CMK (cell line): ENCODE measurements at regions not wholly inside any gene's neighbourhood (a gene's known extent, or its start where the extent isn't known, plus 50 kb on each side); places are given as distances from the start of the nearest gene placed in this dataset.

Experiments
- DNase-seq: peaks from one replicate; pipeline ENCODE4 v3.0.0-alpha.2; 2010; ENCODE audit warnings: low read depth

DNA sequence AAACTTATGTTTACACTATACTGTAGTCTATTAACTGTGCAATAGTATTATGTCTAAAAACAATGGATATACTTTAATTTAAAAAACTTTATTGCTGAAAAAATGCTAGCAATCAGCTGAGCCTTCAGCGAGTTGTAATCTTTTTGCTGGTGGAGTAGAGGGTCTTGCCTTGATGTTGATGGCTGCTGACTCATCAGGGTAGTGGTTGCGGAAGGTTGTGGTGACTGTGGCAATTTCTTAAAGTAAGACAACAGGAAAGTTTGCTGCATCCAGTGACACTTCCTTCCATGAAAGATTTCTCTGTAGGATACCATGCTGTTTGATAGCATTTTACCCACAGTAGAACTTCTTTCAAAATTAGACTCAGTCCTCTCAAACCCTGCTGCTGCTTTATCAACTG is 234.7 kb upstream of the CSF3R start:
- no peak for DNase-seq

DNA sequence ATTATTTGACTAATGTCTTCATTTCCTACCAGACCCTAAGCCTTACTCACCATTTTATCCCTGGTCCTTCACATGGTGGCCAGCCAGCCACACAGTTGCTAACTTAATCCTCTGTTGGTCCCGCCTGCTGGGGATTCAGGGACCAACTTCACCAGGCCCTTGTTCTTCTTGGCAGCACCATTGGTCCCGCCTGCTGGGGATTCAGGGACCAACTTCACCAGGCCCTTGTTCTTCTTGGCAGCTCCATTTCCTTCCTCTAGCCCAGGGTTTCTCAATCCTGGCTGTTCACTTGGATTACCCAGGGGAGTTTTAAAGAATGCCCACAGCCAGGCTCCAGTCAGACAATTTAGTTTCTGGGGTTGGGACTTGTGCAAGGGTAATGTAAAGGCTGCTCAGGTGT is 233.1 kb upstream of the CSF3R start:
- DNase-seq: no peak

DNA sequence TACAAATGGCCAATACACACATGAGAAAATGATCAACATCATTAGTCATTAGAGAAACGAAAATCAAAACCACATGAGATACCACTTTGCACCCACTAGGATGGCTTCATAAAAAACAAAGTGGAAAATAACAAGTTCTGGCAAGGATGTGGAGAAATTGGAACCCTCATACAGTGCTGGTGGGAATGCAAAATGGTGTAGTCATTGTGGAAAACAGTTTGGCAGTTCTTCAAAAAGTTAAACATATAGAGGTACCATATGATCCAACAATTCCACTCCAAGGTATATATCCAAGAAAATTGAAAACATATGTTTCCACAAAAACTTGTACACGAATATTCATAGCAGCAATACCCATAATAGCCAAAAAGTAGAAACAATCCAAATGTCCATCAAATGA is 231.6 kb upstream of the CSF3R start:
- DNase-seq: no peak

DNA sequence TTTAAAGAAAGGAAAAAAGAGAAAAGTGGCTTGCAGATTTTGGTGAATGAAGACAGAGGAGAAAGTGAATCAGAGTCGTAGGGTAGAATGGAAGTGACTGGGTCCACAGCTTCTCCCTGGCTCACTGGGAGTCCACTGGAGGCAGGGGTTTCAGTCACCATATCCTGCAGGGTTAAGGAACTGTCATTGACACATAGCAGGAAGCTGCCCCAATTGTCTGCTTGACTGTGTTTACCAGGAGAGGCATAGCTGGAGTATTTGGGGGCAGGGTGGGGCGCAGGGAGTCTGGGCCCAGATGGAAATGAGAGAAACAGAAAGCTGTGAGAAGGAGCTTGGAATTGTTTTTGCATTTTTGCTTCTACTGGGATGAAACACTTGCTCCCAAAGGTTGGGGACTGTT is 228.8 kb upstream of the CSF3R start:
- no peak for DNase-seq

DNA sequence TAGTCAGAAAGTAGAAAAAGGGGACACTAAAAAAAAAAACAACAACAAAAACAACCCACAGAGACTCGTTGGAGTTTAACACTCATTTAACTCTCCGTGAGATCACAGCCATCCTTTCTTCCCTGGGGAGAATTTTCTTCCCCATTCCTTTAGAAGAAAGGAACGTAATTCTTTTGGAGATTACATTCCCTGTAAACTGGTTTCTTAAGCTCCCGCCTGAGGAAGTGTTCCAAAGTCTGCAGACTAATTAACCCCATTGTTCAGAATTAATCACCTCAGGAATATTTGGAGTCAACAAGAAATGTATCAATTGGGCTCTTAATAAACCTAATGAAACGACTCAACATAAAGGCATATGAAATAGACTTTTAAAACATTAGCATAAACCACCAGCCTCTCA is 228.2 kb upstream of the CSF3R start:
- DNase-seq: no peak

DNA sequence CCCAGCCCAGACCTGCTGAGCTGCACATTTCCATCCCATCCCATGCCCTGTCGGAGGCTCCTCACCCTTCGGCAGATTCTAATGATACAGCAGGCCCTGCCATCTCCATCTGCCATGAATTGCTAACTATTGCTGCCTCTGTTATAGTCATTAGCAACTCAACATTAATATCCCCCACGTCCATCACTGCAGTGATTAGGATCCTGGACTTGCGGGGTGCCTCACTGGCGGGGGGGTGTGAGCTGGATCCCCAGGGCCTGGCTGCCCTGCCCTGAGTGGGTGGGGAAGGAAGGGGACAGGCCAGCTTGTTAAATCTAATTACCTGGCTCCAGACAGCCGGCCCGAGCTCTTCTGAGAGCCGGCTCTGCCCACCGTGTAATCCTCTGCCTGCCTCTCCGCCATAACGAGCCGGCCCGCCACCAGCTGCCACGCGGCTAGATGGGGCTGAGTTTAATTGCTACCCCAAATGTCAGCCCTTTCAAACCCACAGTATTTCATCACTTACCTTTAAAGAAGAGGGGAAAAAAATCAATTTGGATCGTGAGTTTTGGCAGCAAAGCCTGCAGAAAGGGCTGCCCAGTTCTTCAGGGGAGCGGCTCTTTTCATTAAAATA is 227.3 kb upstream of the CSF3R start:
- no peak for DNase-seq

DNA sequence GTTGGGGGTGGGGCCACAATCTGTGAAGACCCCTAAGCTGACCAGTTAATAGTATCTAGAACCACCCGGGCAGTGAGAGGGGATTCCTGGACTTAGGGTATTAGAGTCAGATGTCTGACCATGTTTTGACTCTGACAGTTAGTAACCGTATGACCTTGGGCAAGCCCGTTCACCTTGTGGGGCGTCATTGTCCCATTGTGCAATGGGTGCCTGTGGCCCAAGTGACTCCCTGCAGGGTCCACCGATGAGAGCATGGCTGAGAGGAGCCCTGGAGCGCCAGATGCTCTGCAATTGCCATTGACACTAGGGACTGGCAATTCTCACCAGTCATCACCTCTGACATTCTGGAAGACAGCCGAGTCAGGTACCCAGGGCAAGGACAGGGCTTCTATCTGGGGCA is 225.9 kb upstream of the CSF3R start:
- DNase-seq: no peak

DNA sequence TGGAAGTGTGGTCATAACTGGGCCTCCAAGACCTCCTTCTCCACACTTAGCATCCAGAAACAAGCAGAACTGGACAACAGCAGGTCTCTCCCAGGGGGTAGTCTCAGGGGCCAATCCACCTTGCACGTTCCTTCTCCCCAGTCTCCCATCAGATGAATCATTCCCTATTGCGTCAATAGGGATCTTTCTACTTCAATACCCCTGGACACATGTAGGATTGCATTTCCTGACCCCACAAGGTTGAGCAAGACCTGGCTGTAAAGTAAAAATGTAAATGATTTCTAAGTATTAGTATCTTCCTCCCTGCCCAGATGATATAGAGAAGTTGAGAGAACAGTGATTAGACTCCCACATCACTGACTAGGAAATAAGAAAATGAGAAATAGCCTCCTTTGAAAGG is 224.5 kb upstream of the CSF3R start:
- DNase-seq: no peak

DNA sequence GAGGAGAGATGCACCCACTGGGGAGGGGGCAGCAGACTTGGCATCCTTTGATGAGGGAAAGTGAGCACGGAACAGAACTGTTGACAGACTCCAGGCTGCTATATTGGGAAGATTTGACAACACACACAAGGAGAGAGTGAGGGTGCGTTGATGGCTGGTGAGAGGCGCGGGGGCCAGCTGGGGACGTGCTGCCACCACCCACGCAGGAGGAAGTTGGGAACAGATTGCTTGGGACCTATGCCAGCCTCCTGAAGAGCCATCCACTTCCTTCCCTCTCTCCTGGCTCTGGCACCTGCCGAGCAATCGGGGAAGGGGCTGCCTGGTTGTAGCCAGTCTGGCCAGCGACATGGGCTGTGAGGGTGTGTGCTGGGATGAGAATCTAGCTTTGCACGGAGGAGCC is 223.7 kb upstream of the CSF3R start:
- no peak for DNase-seq

DNA sequence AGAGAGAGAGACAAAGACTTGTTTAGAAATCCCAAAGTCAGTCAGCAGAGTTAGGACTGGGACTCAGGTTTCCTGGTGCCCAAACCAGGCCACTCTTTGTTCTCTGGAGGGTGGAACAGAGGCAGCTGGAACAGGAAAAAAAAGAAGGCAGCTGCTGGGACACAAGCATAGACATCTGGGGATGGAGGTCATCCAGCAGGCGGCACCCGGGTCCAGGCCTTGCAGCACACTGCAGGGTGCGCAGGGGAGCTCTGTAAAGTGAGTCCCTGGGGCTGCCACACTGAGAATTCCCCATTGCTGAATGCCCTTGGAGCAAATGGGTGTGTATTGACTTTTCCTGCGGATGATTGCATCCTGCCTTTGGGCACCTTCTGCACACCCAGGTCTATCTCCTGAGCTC is 222.9 kb upstream of the CSF3R start:
- no peak for DNase-seq

DNA sequence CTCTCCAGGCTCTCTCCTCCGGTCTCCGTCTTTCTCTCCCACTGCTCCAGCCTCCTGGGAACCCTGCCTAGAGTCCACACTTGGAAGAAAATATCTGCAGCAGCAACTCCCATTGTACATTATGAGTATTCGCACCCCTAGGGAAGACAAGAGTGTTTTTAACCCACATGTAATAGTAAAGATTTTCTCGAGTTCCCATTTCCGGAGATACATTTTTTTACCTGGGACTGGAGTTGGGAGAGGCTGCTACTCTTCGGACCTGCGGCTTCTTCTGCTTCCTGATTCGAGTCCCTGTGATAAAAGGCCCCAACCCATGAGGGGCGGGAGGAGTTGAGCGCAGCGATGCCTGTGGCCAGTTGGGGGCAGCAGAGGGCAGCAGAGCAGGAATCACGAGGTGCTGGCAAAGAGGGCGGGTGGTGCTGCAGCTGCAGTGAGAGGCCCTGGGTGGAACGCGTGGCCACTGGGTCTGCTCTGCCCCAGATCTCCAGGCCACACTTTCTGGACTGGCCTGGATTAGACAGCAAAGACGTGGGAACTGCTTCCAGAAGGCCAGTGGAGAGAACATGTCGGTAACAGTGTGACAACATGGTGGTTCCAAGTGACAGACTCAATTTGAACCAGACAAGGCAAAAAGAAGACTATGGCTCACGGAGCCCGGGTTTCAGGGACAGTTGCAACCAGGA is 221.0 kb upstream of the CSF3R start:
- peak; percentile 63 for DNase-seq

DNA sequence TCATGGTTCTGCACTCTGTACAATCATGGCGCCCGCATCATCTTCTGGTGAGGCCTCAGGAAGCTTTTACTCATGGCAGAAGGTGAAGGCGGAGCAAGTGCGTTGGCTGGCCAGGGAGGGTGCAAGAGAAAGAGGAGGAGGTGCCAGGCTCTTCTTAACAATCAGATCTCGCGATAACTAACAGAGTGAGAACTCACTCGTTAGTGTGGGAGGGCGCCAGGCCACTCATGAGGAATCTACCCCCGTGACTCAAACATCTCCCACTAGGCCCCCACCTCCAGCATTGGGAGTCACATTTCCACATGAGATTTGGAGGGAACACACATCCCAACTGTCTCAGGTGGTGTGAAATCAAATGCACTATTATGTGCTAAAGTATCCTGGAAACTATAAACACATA is 220.2 kb upstream of the CSF3R start:
- DNase-seq: no peak

DNA sequence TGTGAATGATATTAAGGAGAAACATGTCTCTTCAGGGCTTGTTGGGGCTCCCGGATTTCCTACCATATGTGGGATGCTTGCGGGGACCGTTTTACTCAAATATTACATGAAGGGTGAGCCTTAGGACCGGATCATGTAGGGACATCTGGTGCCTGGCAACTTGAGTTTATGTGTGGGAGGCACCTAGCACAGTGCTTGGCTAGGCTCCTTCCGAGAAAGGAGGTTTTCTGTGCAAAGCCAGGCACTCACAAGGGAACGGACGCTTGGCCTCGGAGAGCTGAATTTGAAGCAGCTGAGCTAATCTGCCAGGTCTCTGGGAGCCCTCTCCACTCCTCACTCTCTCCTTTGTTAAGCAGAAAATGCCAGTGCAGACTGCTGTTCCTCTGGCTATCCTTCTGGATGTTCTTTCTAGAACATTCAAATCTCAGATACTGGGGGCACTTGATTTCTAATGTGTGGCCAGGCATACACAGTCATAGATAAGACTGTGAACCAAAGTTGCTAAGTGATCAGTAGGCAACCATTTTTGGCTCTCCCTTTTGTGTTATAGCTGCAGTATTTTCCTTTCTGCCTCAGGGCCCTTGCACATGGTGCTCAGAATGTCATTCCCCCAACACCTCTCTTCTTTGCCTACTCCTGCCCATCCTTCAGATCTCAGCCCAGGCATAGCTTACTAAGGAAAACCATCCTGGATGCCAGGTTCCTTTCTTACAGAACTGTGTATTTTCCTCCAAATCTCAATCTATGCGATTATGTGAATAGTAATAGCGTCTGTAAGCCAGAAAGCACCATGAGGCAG is 216.6 kb upstream of the CSF3R start:
- no peak for DNase-seq

DNA sequence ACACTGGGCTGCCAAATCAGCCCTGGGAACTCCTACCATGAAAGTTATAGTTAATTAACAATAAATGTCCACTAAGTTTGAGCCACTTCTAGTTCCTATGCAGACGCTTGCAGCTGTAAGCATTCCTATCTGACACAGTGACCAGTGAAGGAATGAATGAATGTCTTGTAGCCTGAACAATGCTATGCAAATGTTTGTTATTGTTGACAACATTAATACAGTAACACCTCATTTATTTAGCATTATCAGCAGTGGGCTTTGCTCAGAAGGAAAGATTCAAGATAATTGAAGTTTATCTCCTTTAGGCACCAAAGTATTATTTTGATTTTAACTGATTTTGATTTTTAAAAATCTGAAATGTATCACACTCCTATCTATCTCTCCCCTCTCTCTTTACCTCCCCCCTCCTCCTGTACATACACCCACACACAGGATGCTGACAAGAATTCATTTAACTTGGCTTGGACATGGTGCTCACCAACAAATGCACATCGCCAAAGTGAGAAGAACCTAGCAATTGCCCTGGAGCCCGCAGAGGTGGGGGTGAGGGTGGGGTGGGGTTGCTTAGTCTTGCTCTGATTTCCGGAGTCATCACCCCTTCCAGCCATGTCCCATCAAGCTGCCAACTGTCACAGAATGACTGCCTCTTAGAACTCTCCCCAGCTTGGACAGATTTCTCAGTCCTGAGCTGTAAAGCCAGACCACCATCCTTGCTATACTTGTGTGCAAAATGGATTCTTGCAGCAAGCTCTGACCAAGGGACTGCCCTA is 215.3 kb upstream of the CSF3R start:
- DNase-seq: no peak

DNA sequence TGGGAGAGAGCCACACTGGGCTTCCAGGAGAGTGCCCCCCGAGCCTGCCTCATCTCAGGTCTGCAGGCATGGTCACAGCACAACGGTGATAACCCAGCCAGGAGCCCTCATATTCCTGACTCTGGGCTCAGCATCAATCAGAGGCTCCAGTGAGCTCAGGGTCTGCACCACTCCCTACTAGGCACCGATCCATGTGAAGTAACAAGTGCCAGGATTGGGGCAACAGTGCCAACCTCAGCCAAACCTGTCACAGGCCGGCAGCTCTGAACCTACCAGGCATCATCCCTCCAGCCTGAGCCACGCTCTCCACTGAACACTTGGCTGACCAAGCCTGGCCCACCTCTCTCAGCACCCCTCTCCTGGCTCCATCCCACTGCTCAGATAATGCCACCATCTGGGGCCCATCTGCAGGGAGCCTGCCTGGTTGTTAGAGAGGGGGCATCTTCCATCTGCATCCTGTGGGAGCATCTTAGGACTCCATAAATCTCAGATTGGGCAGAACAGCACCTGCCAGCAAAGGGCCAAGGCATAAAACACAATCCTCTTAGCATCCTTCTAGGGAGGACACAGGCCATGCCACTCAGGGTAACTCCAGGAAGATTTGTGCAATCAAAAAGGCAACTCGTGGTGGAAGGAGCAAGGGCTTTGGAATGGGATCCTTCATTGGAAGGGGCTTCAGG is 213.7 kb upstream of the CSF3R start:
- no peak for DNase-seq

DNA sequence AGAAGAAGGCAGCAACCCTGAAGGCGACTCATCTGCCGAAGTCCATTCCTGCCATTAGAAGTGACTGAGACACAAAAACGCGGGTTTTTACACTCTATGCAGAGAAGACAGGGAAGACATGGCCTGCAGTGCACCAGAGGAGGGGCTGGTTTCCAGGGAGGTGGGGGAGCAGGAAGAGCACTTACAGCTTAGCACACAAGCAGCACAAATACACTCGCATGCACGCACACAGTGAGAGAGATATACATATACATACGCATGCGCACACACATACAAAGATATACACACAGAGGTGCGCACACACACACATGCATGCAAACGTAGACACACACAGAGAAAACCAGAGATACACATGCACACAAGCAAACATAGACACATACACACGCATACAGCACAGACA is 210.9 kb upstream of the CSF3R start:
- no peak for DNase-seq

DNA sequence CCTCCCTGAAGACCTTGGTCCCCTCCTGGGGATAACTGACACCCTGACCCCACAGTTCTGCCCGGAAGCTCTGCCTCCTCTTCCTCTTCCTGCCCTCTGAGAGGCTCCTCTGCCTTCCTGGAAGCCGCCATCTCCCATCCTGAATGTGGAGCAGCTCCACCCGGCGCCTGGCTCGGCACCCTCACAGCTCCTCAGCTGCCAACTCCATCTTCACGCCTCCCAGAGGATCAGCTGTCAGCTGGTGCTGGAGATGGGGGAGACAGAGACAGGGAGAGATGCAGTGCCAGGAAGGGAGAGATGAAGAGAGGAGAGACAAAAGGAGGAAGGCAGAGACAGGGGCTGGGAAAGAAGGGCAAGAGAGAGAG is 210.4 kb upstream of the CSF3R start:
- no peak for DNase-seq

DNA sequence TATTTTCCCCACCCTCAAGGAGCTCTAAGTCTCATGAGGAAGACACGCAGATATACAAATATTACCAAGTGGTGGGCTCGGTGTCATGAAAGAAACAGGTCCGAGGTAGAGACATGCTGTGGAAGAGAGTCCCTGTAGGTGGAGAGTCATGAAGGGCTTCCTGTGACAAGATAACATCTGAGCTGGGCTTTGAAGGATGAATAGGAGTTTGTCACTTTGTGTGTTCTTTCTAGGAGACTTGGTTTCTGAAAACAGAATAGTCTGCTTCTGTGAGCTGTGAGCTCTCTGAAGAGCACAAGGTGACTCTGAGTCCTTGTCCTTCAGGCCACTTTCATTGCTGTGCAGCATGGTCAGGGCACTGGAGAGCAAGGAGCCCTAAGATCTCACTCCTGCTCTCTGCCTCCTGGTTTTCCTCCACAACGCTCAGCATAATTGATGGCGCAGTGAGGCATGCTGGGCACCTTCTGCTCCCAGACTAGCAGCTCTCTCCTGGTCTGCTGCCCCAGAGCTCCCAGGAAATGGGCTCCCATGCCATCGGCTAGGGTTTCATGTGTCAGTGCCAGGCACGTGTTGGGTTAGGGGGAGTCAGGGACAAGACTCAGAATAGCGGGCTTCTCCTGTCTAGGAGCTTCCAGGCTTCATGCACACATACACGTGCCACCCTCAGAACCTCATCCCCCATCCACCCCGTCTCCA is 209.9 kb upstream of the CSF3R start:
- DNase-seq: no peak

DNA sequence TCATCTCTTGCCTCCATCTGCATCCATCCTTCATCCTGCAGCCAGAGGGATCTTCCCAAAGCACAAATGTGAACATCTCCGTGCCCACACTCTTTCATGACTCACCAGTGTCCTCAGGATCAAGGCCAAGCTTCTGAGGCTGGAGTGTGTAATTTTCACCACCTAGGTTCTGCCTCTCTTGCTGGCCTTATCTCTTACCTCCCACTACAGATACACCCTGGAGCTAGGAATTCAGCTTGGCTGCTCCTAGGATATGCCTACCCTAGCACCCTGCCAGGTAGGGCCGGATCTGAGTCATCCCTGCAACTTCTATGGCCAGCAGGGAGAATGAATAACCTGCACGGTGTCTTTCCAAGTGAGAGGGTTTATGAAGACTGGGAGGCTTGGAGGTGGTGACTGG is 208.7 kb upstream of the CSF3R start:
- no peak for DNase-seq

DNA sequence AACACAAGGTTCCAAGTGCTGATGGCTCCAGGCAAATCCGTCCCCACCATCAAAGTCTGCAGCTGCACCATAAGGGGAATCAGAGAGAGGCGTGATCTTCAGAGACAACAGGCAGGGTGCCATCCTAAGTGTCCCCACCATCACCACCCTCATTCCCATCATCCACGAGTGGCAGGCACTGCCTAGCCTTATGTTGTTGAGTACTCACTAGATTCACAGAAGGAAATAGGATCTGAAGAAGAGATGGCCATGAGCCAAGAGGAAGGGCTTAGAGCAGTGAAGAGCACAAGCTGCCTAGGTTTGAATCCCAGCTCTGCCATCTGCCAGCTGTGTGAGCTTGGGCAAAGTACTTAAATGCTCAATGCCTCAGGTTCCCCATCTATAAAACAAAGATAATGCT is 207.3 kb upstream of the CSF3R start:
- no peak for DNase-seq

DNA sequence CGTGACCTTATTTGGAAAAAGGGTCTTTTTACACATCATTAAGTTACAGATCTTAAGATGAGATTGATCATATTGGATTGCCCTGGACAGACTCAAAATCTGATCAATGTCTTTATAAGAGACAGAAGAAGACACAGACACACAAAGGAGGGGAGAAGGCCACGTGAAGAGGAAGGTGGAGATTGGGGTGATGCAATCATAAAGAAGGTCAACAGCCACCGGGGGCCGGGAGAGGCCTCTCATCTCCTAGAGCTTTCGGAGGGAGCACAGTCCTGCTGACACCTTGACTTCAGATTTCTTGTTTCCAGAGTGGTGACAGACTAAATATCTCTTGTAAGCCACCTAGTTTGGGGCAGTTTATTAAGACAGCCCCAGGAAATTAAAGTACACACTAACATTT is 204.6 kb upstream of the CSF3R start:
- DNase-seq: no peak
